NCI-H446 (cell line): ENCODE measurements at regions not wholly inside any gene's neighbourhood (a gene's known extent, or its start where the extent isn't known, plus 50 kb on each side); places are given as distances from the start of the nearest gene placed in this dataset.
A peak's percentile ranks its signal among the peaks of the same experiment; 100 is the strongest.

Source experiments
- DNase-seq, 2 experiments: peaks; one replicate each; lab custom pipeline; 2025; lab: John Stamatoyannopoulos, UW

GRCh38 chr5:133905424-133905823, 63.0 kb downstream of the C5orf15 start:
- no peak for DNase-seq

- DNase-seq, result no peak
Measured at GRCh38 chr5:133904641-133905040, 63.8 kb downstream of the C5orf15 start.

DNA sequence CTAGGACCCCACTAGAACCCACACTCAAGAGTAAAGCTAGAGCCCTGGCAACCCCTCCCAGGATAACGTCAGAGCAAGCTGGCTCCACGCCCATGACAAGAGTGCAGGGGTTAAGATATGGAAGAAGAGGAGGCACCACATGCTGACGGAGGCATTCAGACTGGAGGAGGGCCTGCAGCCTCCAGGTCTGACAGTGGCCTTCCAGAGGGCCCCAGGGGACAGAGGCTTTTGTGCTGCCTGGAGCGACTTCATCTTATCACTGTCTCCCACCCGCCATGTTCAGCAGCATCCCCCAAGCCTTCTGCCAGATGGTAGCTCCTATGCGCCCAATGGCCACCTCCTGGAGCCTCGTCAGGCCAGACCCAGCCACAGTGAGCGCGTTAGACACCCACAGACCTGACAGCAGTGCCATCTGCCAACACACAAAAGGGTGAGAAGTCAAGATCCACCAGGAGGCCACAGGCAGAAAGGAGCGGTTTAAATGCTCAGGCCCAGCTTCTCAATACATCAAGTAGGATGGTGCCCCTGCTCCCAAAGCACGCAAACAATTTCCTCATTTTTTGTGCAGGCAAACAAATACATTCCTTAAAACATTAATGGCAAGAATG, 65.8 kb downstream of the C5orf15 start:
- DNase-seq, result peak in 1 of 2 experiments; percentile 66

- peak in 1 of 2 experiments; percentile 28 for DNase-seq
Measured at GRCh38 chr5:133900534-133901270, 67.7 kb downstream of the C5orf15 start.

DNA sequence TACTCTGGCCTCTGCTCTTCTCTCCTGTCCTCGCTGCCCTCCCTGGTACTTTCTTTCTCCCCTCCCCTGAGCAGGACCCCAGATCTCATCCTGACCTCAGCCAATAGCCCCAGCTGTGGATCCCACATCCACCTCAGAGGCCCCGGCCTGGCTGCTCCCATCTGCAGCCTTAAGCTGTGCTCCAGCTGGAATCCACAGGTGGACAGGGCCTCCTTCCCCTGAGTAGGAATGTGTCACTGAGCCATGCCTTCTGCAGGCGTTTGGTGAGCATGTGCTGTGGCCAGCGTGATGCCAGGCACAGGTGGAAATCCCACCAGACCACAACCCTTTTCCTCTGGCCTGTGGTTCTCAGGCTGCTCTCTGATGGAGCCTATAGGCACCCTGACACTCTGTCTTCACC, 68.9 kb downstream of the C5orf15 start:
- DNase-seq, result no peak

DNA sequence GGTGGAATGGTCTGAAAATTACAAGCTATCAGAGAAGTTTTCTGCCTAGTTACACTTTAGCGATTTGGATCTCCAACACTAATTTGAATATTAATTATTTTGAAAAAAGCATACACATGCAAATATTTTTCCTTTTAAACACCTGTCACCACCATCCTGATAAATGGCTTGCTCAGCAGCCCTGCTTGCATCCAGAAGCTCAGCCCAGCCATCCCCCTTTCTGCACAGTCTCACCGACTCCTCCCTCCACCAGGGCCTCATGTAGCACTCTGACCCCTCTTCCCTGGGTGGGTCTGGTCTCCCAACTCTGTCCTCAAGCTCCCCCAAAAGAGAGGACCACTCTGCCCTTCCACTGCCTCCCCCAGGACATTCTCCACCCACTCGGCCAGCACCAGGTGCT, 70.0 kb downstream of the C5orf15 start:
- no peak for DNase-seq

GRCh38 chr5:133897431-133897830, 71.0 kb downstream of the C5orf15 start:
- no peak for DNase-seq

DNA sequence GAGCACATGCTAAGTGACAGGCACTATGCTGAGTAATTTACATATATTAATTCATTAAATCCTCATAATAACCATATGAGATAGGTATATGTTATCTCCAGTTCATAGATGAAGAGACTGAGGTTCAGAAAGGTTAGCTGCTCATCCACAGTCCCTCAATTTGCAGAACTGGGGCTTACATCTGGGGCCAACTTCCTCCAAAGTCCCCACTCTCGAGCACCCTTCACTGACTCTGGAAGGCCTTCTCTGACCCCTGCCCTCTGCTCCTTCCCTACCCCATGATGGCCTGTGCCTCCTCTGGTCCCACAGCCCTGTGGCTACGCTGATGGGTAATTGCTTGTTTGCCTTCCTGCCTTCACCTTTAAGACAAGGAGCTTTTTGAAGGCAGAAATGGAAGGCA, 71.6 kb downstream of the C5orf15 start:
- no peak for DNase-seq

GRCh38 chr5:133895979-133896845, 72.2 kb downstream of the C5orf15 start:
- DNase-seq, result no peak

DNA sequence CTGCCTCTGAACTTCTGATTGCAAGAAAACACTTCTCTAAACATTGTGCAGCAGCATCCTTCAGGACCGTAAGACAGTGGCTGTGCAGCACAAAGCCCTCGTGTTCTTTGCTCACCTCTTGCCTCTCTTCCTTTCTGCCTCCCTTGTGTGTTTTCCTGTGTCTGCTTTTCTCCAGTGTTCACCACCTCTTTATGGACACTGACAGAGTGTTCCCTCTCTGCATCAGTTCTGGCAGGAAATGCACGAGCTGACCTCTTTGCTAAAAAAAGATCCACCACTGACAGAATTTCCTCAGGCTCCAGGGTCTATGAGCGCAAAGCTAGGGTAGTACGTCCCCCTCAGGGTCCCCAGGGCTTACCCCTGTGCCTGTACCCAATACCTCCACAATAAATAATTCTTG, 74.3 kb downstream of the C5orf15 start:
- no peak for DNase-seq

DNA sequence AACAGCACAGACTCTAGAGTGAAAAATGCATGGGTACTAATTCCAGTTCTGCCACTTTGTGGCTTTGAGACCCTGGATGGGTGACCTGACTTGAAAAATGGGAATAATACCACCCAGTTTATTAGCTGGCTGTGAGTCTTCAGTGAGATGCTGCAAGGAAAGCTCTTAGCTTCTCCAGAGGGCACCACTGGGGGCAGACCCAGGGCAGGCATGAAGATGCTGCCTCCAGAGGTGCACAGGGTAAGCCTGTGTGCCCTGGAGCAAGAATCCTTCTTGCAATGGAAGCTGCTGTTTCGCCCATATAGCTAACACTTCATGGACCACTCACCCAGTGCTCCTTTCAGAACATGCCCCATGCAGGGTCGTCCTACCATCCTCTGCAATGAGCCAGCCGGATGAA, 75.7 kb downstream of the C5orf15 start:
- DNase-seq, result no peak

GRCh38 chr5:133892306-133892705, 76.1 kb downstream of the C5orf15 start:
- no peak for DNase-seq

DNA sequence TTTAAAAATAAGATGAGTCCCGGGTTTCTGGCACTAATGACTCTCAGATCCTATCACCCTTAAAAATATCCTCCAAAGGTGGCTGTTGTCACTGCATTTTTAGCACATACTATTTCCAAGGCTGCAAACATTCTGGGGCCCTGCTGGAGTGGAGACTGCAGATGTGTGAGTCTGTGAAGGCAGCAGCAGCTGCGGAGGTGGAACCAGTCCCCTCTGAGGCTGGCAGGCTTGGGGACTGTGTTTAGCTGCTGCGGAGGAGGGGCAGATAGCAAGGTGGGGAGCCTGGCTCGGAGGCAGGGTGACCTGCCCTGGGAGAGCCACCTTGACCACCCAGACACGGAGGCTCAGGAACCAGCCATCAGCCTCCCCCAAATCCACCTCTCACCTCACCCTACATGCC, 77.0 kb downstream of the C5orf15 start:
- DNase-seq, result no peak

DNA sequence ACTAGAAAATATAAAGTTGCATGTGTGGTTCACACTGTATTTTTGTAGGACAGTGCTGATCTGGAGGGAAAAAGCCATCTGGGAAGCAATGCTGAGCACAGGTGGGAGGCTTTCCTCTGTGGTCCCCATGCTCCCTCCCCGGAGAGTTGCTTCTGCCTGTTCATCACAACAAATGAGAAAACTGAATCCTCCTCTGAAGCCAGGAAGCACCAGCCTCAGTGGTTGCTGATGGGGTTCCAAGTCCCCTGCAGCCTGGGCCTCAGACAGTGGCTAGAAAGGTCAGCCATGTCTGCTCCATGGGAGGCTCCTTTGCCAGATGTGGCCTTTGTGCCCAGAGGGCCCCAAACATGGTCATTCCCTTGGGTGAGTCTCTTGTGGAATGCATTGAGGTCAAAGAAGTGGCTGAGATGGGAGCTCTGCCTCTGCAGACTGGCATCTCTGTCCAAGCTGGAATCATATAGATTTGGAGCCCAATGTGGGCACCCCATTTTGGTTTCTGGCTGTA, 77.6 kb downstream of the C5orf15 start:
- no peak for DNase-seq

DNA sequence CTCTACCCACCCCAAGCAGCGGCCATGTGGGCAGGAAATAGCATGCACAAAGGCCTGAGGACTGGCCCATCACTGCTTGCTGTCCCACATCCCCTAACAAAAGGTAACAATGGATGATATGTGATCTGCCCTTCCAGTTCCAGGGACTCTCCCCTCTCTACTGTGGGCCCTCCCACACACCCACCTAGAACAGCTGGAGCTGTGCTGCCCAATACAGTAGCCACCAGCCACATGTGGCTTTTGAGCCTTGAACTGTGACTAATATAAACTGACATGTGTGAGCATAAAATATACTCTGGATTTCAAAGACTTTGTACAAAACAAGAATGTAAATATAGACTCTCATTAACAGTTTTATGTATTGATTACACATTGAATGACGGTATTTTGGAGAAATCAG, 78.1 kb downstream of the C5orf15 start:
- DNase-seq, result no peak

- DNase-seq, result no peak
Measured at GRCh38 chr5:133889271-133889905, 79.0 kb downstream of the C5orf15 start.

GRCh38 chr5:133888625-133888991, 79.8 kb downstream of the C5orf15 start:
- no peak for DNase-seq

- DNase-seq, result no peak
Measured at GRCh38 chr5:133885566-133885965, 82.9 kb downstream of the C5orf15 start.

DNA sequence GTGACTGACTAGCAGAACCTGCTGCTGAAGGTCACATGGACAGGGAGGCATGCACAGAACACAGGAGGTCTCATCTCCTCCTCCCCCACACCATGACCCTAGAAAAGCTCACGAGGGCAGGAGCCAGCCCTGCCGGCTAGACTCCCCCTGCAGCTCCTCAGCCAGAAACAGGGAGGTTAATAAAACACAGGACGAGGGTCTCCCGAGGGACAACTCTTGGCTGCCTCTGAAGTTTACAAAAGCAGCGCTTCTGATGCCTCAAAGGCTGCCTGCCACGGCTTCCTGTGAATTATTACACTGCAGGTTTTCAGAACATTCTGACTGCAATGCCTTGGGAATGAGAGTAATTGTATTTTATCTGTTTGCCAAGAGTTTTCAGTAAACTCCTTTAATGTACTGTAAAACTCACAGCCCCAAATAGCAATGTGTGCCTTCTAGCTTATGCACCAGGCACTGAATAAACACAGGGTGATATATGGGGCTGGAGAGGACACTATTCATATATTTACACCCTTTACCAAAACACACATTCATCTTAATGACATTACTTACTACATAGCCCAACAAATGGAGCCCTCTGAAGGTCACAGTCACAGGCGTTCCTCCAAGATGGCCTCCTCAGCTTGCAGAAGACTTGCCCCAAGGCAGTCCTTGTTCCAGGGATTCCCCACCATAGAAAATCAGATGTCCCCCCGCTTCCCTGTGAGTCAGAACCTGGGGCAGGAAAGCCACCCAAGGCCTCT, 83.7 kb downstream of the C5orf15 start:
- peak in 1 of 2 experiments; percentile 49 for DNase-seq

- DNase-seq, result no peak
Measured at GRCh38 chr5:133883916-133884315, 84.5 kb downstream of the C5orf15 start.

DNA sequence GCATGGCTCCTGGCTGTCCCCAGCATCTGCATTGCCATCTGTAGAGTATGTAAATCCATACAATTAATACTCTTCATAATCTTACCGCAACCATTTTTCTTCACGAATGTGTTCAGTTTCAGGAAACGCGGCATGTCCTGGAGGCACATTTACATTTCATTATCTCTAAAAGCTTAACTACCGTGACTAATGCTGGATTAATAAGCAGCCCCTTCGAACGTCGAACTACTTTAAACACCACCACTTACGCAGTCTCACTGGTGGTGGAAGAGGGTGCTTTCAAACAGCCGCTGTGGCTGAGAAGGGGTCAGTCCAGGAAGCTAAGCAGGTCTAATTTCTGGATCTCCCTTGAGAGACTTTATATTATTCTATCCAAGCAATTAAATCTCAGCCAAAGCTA, 85.6 kb downstream of the C5orf15 start:
- DNase-seq, result no peak

GRCh38 chr5:133882389-133882695, 86.1 kb downstream of the C5orf15 start:
- no peak for DNase-seq
